Fibroblast of lung (primary cell): ENCODE measurements at regions not wholly inside any gene's neighbourhood (a gene's known extent, or its start where the extent isn't known, plus 50 kb on each side); places are given as distances from the start of the nearest gene placed in this dataset.

Experiments
- DNase-seq, 2 donors: peaks; one replicate each; pipeline versions ENCODE4 v3.0.0 to v3.0.0-alpha.2; 2010; ENCODE audit warnings: low read depth in 2 of 2
- H2AFZ ChIP-seq: 2 replicates; pipeline ENCODE4 v1.5.1; 2012; ENCODE audit warnings: low read length, control low read depth, inconsistent platforms
- H3K27ac ChIP-seq: 2 replicates; pipeline ENCODE4 v1.5.1; 2011; ENCODE audit warnings: low read length, control low read depth; ENCODE audit not compliant: insufficient read depth
- H3K27me3 ChIP-seq: 2 replicates; pipeline ENCODE4 v1.5.1; 2011; ENCODE audit warnings: mild to moderate bottlenecking, low read length; ENCODE audit not compliant: control insufficient read depth, insufficient read depth
- H3K36me3 ChIP-seq: 2 replicates; pipeline ENCODE4 v1.5.1; 2011; ENCODE audit warnings: low read length; ENCODE audit not compliant: control insufficient read depth, insufficient read depth
- H3K4me1 ChIP-seq: 2 replicates; pipeline ENCODE4 v1.5.1; 2011; ENCODE audit warnings: low read length; ENCODE audit not compliant: control insufficient read depth, insufficient read depth; ENCODE audit errors: extremely low read depth
- H3K4me2 ChIP-seq: 2 replicates; pipeline ENCODE4 v1.5.1; 2011; ENCODE audit warnings: low read length, control low read depth; ENCODE audit not compliant: insufficient read depth; ENCODE audit errors: extremely low read depth
- H3K4me3 ChIP-seq, 4 experiments: fragments of 200-600 bp in 1 of 4; sonication (generic) in 1 of 4; replicated peaks in 1 of 4; 2 replicates each; pipeline ENCODE4 v1.5.1; 2011 to 2016; ENCODE audit warnings: low read length in 4 of 4, low read depth in 3 of 4, mild to moderate bottlenecking in 3 of 4, control low read depth in 2 of 4, inconsistent platforms in 1 of 4, mixed read lengths in 1 of 4; ENCODE audit not compliant: insufficient read depth in 1 of 4; ENCODE audit errors: control extremely low read depth in 1 of 4
- H3K79me2 ChIP-seq: 2 replicates; pipeline ENCODE4 v1.5.1; 2012; ENCODE audit warnings: mild to moderate bottlenecking, low read length, inconsistent platforms; ENCODE audit not compliant: control insufficient read depth, insufficient read depth
- H3K9ac ChIP-seq: 2 replicates; pipeline ENCODE4 v1.5.1; 2011; ENCODE audit warnings: mild to moderate bottlenecking, low read length, control low read depth; ENCODE audit not compliant: insufficient read depth
- H3K9me3 ChIP-seq: 2 replicates; pipeline ENCODE4 v1.5.1; 2012; ENCODE audit warnings: low read depth, low read length; ENCODE audit not compliant: control insufficient read depth, insufficient read depth
- H4K20me1 ChIP-seq: 2 replicates; pipeline ENCODE4 v1.5.1; 2011; ENCODE audit warnings: low read length; ENCODE audit not compliant: control insufficient read depth, insufficient read depth; ENCODE audit errors: extremely low read depth
- CTCF ChIP-seq, 2 donors: IDR thresholded peaks in 1 of 2; conservative IDR thresholded peaks in 1 of 2; 1 replicate in 1 of 2; 2 replicates in 1 of 2; pipeline ENCODE4 v1.5.1; 2011 to 2012; ENCODE audit warnings: low read length in 2 of 2, control low read depth in 1 of 2, inconsistent platforms in 1 of 2, low read depth in 1 of 2, mild to moderate bottlenecking in 1 of 2
- EZH2 ChIP-seq: IDR thresholded peaks from 2 replicates; pipeline ENCODE4 v1.5.1; 2012; ENCODE audit warnings: low read length, control low read depth, mild to moderate bottlenecking; ENCODE audit errors: missing control alignments

- no peaks in the 10 kb centered on the region for H4K20me1 ChIP-seq
- H3K79me2 ChIP-seq: no peaks in the 10 kb centered on the region
- H3K9me3 ChIP-seq: no peaks in the 10 kb centered on the region
- H3K4me2 ChIP-seq: no peak overlapping the region
- H3K9ac ChIP-seq: no peak overlapping the region
- H3K36me3 ChIP-seq: no peaks in the 10 kb centered on the region
- H3K4me3 ChIP-seq: no peak overlapping the region
- H2AFZ ChIP-seq: no peak overlapping the region
- no peaks in the 10 kb centered on the region for H3K27me3 ChIP-seq
- DNase-seq: no peak
- TF ChIP-seq CTCF (conservative IDR thresholded peaks at IDR 0.05 in 1 of 2, IDR thresholded peaks at IDR 0.05 in 1 of 2; ENCODE audit: low read depth in 1 of 2, low read length in 2 of 2): no peak
- TF ChIP-seq EZH2: no peak
- no peaks in the 10 kb centered on the region for H3K4me1 ChIP-seq
- H3K27ac ChIP-seq: no peak overlapping the region
Measured at GRCh38 chr5:128626536-128627090, 88.6 kb upstream of the FBN2 start.

GRCh38 chr5:128627939-128628338 is 89.9 kb upstream of the FBN2 start:
- no peak overlapping the region for H3K4me2 ChIP-seq
- no peaks in the 10 kb centered on the region for H3K4me1 ChIP-seq
- H3K79me2 ChIP-seq: no peaks in the 10 kb centered on the region
- no peaks in the 10 kb centered on the region for H4K20me1 ChIP-seq
- DNase-seq: no peak
- H3K27me3 ChIP-seq: no peaks in the 10 kb centered on the region
- H2AFZ ChIP-seq: no peak overlapping the region
- no peak overlapping the region for H3K4me3 ChIP-seq
- H3K36me3 ChIP-seq: no peaks in the 10 kb centered on the region
- H3K27ac ChIP-seq: no peak overlapping the region
- H3K9ac ChIP-seq: no peak overlapping the region
- no peaks in the 10 kb centered on the region for H3K9me3 ChIP-seq
- TF ChIP-seq EZH2 (no peak), CTCF (conservative IDR thresholded peaks at IDR 0.05 in 1 of 2, IDR thresholded peaks at IDR 0.05 in 1 of 2; ENCODE audit: low read depth in 1 of 2, low read length in 2 of 2) (no peak)

- no peaks in the 10 kb centered on the region for H4K20me1 ChIP-seq
- H3K4me3 ChIP-seq: no peak overlapping the region
- no peak overlapping the region for H2AFZ ChIP-seq
- no peak for TF ChIP-seq EZH2
- no peak for TF ChIP-seq CTCF (conservative IDR thresholded peaks at IDR 0.05 in 1 of 2, IDR thresholded peaks at IDR 0.05 in 1 of 2; ENCODE audit: low read depth in 1 of 2, low read length in 2 of 2)
- H3K79me2 ChIP-seq: no peaks in the 10 kb centered on the region
- H3K27ac ChIP-seq: no peak overlapping the region
- no peak overlapping the region for H3K4me2 ChIP-seq
- H3K9me3 ChIP-seq: no peaks in the 10 kb centered on the region
- no peak overlapping the region for H3K9ac ChIP-seq
- H3K36me3 ChIP-seq: no peaks in the 10 kb centered on the region
- peak in 1 of 2 donors; percentile 29 for DNase-seq
- no peaks in the 10 kb centered on the region for H3K4me1 ChIP-seq
- H3K27me3 ChIP-seq: no peaks in the 10 kb centered on the region
Measured at GRCh38 chr5:128629157-128629556, 91.1 kb upstream of the FBN2 start.
